Aorta (tissue), 5 donors: ENCODE measurements at regions not wholly inside any gene's neighbourhood (a gene's known extent, or its start where the extent isn't known, plus 50 kb on each side); places are given as distances from the start of the nearest gene placed in this dataset.
"Not testable (repeated sequence)": the region's sequence is repeated elsewhere in the genome, so short reads cannot be mapped to it uniquely, and the experiment has no call there.

Experiments used
- ATAC-seq: fragments of 200-7000 bp; cut with Tn5 transposase; one replicate; pipeline ENCODE4 v1.9.1; 2022; ENCODE audit warnings: moderate library complexity; ENCODE audit not compliant: low FRiP score
- DNase-seq, 2 donors: peaks; one replicate each; pipeline ENCODE4 v3.0.0-alpha.2; 2020
- H3K27ac ChIP-seq, 2 donors: one replicate each; pipeline ENCODE4 v1.5.1; 2013; ENCODE audit warnings: low read length in 2 of 2, mild to moderate bottlenecking in 2 of 2, moderate library complexity in 2 of 2, control low read depth in 1 of 2, inconsistent platforms in 1 of 2, low read depth in 1 of 2
- H3K27me3 ChIP-seq, 2 donors: one replicate each; pipeline ENCODE4 v1.6.1; 2013; ENCODE audit warnings: control low read depth in 1 of 2, low read length in 1 of 2, mild to moderate bottlenecking in 1 of 2, moderate library complexity in 1 of 2; ENCODE audit not compliant: insufficient read depth in 2 of 2, control insufficient read depth in 1 of 2
- H3K36me3 ChIP-seq, 2 donors: one replicate each; pipeline ENCODE4 v1.6.1; 2013; ENCODE audit warnings: control low read depth in 1 of 2, low read length in 1 of 2, mild to moderate bottlenecking in 1 of 2; ENCODE audit not compliant: insufficient read depth in 2 of 2, control insufficient read depth in 1 of 2
- H3K4me1 ChIP-seq, 2 donors: one replicate each; pipeline ENCODE4 v1.6.1; 2013; ENCODE audit warnings: low read length in 2 of 2, control low read depth in 1 of 2, mild to moderate bottlenecking in 1 of 2, moderate library complexity in 1 of 2; ENCODE audit not compliant: insufficient read depth in 2 of 2, control insufficient read depth in 1 of 2
- H3K4me3 ChIP-seq, 2 donors: one replicate each; pipeline ENCODE4 v1.5.1; 2013; ENCODE audit warnings: low read length in 2 of 2, control low read depth in 1 of 2, mild to moderate bottlenecking in 1 of 2
- H3K9me3 ChIP-seq: one replicate; pipeline ENCODE4 v1.6.1; 2013; ENCODE audit warnings: mild to moderate bottlenecking, low read length; ENCODE audit not compliant: control insufficient read depth
- WGBS, 2 donors: extraction: QIAGEN DNeasy Blood & Tissue Kit; methylation state at CpG; one replicate each; pipeline ENCODE4 v1.1.7; 2013; 5-methylcytosine and 5-hydroxymethylcytosine counted together
- intact Hi-C, 2 donors: fragments of 100-400 bp; cut with DNase I; formaldehyde crosslinking; loops; one replicate each; pipeline versions ENCODE4 v1.14.2 to v1.15.0; 2022
- donor health status: healthy with polysubstance abuse.
- donor health status: Bipolar disorder and iron deficiency.
- donor health status: DM: no; HTN: no; CAD: no.
- donor health status: DM: no; HTN: no; CAD: no.
- donor health status: DM: yes; HTN: yes; CAD: no.

DNA sequence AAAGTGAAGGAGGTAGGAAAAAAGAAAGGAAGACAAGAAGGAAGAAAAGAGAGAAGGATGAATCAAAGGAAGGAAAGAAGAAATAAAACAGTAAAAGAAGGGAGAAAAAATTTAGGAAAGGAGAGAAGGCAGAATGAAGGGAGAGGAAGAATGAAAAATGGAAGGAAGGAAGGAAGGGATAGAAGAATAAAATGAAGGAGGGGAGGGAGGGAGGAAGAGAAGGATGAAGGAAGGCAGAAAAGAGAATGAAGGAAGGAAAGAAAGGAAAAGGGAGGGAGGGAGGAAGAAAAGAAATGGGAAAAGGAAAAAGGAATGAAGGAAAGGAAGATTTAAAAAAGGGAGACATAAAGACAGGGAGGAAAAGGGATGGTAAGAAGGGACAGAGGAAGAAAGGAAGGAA, 393.7 kb upstream of the GRM7 start:
- H3K27me3 ChIP-seq = no peaks in the 10 kb centered on the region
- no peaks in the 10 kb centered on the region for H3K4me1 ChIP-seq
- intact Hi-C loops = no loop called here
- ATAC-seq (no peak), DNase-seq (no peak)
- no peak overlapping the region for H3K27ac ChIP-seq
- peaks cover 4% of the 10 kb centered on the region for H3K9me3 ChIP-seq
- no peak overlapping the region for H3K4me3 ChIP-seq
- no peaks in the 10 kb centered on the region for H3K36me3 ChIP-seq

DNA sequence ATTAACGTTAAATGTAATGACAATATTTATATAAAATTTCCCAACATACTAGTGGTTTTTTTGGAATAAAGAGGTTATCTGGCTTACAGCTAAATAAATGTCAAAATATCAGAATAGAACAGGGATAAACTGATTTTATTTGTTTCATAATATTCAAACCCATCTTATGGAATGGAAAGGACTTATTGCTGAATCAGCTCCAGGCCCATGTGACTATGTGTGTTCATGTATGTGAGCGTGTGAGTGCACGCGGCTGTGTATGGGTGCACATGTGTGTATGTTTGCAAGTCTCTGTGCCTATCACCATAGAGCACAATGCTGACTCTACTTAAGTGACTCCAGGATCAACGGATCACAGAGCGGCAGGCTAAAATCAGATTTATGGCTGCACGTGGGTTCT, 392.3 kb upstream of the GRM7 start:
- Histone ChIP-seq H3K36me3 (no peaks in the 10 kb centered on the region), H3K27me3 (no peaks in the 10 kb centered on the region), H3K4me1 (no peaks in the 10 kb centered on the region), H3K9me3 (no peaks in the 10 kb centered on the region), H3K4me3 (no peak overlapping the region), H3K27ac (no peak overlapping the region)
- WGBS, 2 donors = 80 to 86% methylated on average over 7 of the region's 7 CpGs
- ATAC-seq (no peak), DNase-seq (no peak)
- intact Hi-C loops = no loop called here

DNA sequence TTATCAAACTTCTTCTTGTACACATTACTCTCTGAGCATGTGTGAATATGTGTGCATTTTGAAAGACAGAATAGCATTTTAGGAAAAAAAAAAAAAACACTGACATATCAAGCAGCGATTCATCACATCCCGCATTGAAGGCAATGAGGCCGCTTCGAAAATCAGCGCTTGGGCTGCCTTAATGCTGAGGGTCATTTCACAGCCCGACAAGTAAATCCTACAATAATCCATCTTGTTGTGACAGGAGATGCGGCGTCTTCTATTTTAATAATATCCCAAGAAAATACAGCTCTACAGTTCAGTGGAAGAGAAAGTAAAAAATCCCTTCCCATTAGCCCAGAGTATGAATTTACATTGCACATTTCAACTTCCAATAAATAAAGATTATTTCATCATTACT, 389.2 kb upstream of the GRM7 start:
- ATAC-seq = no peak

DNA sequence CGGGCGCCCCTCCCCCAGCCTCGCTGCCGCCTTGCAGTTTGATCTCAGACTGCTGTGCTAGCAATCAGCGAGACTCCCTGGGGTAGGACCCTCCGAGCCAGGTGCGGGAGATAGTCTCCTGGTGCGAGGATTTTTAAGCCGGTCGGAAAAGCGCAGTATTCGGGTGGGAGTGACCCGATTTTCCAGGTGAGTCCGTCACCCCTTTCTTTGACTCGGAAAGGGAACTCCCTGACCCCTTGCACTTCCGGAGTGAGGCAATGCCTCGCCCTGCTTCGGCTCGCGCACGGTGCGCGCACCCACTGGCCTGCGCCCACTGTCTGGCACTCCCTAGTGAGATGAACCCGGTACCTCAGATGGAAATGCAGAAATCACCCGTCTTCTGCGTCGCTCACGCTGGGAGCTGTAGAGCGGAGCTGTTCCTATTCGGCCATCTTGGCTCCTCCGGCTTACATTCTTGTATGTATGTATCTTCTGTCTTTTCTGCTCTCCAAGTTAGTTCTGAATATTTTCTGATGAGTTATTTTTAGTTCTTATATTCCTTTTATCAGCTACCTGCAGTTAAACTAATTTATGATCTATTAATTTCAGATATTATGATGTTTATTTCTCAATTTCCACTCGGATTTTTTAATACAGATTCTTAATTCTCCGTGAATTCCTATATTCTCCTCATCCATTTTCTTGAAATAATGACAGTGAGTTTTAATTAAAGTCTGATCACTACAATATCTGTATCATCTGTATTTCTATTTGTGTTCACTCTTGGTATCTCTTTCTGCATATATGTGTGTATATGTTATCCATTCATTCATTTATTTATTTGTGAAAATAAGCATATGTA, 370.2 kb upstream of the GRM7 start:
- H3K36me3 ChIP-seq, H3K4me3 ChIP-seq, ATAC-seq, H3K4me1 ChIP-seq, H3K27ac ChIP-seq, H3K9me3 ChIP-seq, DNase-seq, intact Hi-C loops, H3K27me3 ChIP-seq: not testable (repeated sequence)
- 86 to 91% methylated on average over 22 to 33 of the region's 34 CpGs for WGBS, 2 donors

More for the DNA sequence above, 389.2 kb upstream of the GRM7 start:
- Histone ChIP-seq H3K27ac (no peak overlapping the region), H3K4me1 (no peaks in the 10 kb centered on the region), H3K36me3 (no peaks in the 10 kb centered on the region), H3K27me3 (no peaks in the 10 kb centered on the region), H3K4me3 (no peak overlapping the region), H3K9me3 (no peaks in the 10 kb centered on the region)
- intact Hi-C loops = no loop called here
- 19 to 46% methylated on average over 8 of the region's 8 CpGs for WGBS, 2 donors
- DNase-seq = no peak

DNA sequence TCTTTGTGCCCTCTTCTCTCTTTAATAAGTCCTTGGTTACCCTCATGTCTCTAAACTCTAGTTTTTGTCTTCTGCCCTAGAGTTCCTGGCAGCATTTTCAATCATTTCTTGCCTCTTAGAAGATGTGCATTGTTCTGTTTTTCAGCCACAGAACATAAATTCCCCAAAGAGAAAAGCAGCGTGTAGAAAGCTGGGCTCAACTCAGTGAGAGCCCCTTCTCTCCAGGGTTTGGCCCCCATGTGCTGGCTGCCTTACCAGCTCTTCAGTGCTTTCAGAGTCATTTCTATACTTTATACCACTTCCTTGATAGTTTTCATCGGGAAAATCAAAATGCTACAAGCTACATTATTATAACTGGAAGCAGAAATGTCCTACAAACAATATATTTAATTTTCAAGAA, 369.1 kb upstream of the GRM7 start:
- intact Hi-C loops = no loop called here
- Histone ChIP-seq H3K9me3 (no peaks in the 10 kb centered on the region), H3K4me1 (no peaks in the 10 kb centered on the region), H3K36me3 (no peaks in the 10 kb centered on the region), H3K4me3 (no peak overlapping the region), H3K27me3 (no peaks in the 10 kb centered on the region), H3K27ac (no peak overlapping the region)
- DNase-seq (no peak), ATAC-seq (no peak)
- 71 to 80% methylated on average over 2 of the region's 2 CpGs for WGBS, 2 donors

DNA sequence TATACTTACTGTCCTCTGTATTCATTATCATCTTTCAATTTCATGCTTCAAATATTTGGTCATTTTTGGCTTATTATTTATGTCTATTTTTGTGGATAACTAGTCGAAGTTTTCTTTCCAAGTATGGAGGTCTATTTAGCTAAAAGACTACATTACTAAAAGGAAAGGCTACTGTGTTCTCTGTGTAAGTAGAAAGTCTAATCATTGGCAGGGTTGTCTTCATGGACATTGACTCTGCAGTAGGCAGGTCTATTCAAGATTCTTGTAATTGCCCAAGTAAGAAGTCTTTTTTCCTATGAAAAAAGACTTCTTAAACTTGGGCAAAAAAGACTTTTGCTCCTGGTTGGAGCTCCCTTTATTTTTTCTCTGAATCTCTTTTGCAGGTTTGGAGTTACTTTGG, 368.6 kb upstream of the GRM7 start:
- Histone ChIP-seq H3K27ac (no peak overlapping the region), H3K36me3 (no peaks in the 10 kb centered on the region), H3K4me1 (no peaks in the 10 kb centered on the region), H3K27me3 (no peaks in the 10 kb centered on the region), H3K4me3 (no peak overlapping the region), H3K9me3 (no peaks in the 10 kb centered on the region)
- no peak for DNase-seq
- intact Hi-C loops = no loop called here
- 45 to 60% methylated on average over 1 of the region's 1 CpG for WGBS, 2 donors
- no peak for ATAC-seq

DNA sequence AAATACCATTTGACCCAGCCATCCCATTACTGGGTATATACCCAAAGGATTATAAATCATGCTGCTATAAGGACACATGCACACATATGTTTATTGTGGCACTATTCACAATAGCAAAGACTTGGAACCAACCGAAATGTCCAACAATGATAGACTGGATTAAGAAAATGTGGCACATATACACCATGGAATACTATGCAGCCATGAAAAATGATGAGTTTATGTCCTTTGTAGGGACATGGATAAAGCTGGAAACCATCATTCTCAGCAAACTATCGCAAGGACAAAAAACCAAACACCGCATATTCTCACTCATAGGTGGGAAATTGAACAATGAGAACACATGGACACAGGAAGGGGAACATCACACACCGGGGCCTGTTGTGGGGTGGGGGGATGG, 362.0 kb upstream of the GRM7 start:
- intact Hi-C loops, ATAC-seq, H3K27me3 ChIP-seq, H3K27ac ChIP-seq, H3K9me3 ChIP-seq, H3K4me1 ChIP-seq, DNase-seq, H3K4me3 ChIP-seq, H3K36me3 ChIP-seq: not testable (repeated sequence)
- WGBS, 2 donors = 89 to 92% methylated on average over 4 of the region's 4 CpGs

DNA sequence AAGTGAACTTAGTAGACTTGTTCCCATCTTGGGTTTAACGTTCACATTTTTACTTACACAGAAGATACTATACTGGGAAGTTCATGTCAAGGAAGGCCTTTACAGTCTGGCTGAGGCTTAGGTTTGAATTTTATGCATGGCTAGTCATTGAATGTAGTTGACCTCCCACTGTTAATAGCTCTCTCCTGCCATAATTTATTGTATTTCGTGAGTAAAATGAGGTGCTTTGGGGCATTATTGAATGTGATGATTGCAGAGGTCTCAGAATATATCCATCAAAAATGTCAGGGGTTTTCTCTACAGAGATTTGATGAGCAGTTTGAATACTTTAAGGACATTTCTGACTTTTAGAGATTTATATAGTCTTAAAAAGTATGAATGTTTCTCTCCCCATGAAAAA, 356.6 kb upstream of the GRM7 start:
- Histone ChIP-seq H3K4me3 (no peak overlapping the region), H3K27me3 (no peaks in the 10 kb centered on the region), H3K4me1 (no peaks in the 10 kb centered on the region), H3K9me3 (no peaks in the 10 kb centered on the region), H3K27ac (no peak overlapping the region), H3K36me3 (no peaks in the 10 kb centered on the region)
- ATAC-seq (no peak), DNase-seq (no peak)
- intact Hi-C loops = no loop called here
- 18 to 30% methylated on average over 2 of the region's 2 CpGs for WGBS, 2 donors

DNA sequence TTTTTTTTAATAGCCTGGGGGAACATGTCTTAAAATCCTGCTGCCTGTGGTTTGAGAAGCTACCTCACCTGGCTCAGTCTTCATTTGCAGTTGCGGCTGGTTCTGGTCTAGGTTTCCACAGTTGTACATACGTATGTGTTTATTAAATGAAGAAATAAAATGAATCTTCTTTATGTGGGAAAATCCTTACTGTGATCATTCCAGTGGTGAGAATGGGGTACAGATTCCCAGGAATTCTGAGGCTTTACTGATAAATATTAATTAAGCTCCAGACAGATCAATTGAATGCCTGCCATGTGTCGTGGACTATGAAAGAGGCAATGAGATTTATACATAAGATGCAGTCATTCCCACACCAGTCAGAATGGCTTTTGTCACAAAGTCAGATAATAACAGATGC, 356.1 kb upstream of the GRM7 start:
- 84 to 85% methylated on average over 3 of the region's 3 CpGs for WGBS, 2 donors
- DNase-seq = no peak
- H3K27ac ChIP-seq = no peak overlapping the region
- no peak overlapping the region for H3K4me3 ChIP-seq
- no peaks in the 10 kb centered on the region for H3K27me3 ChIP-seq
- intact Hi-C loops = no loop called here
- no peak for ATAC-seq
- no peaks in the 10 kb centered on the region for H3K36me3 ChIP-seq
- no peaks in the 10 kb centered on the region for H3K9me3 ChIP-seq
- H3K4me1 ChIP-seq = no peaks in the 10 kb centered on the region
